ENCODE measurements at regions not wholly inside any gene's neighbourhood (a gene's known extent, or its start where the extent isn't known, plus 50 kb on each side); places are given as distances from the start of the nearest gene placed in this dataset.
"Not testable (repeated sequence)": the region's sequence is repeated elsewhere in the genome, so short reads cannot be mapped to it uniquely, and the experiment has no call there.

DNA sequence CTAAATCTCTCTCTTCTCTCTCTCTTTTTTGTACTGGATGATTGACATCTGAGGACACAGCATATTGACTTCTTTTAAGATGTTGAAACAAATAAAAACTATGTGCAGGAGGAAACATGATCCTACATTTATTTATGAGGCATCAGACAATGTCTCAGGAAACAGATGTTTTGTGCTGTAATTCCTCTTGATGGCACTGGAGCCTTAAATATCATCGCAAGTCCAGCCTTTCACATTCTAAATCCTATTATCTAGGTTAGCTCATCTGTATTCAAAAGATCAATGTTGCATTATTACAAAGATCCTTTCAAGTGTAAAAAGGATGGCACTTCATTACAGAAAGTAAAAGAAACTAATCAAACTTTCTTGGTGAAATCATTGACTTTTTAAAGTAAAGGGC is 63.9 kb downstream of the MAT2B start:
- peak; percentile 15 for DNase-seq

DNA sequence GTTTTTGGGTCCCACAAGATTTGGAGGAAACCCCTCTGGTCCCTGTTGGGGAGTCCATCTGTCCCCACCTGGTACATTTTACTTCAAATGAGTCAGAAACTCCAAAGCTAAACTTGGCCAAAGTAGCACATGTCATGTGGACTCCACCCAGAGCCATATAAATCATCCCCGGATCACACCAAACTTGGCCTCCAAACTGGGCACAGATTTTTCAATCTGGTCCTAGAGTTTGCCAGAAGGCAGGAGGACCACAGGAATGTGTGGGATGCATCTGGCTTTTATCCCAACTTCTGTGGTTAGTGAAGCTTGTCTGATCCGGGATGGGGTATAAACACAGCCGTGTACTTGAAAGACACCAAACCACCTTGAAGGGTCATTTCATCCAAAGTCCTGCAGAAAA is 66.3 kb downstream of the MAT2B start:
- DNase-seq, result peak; percentile 67

DNA sequence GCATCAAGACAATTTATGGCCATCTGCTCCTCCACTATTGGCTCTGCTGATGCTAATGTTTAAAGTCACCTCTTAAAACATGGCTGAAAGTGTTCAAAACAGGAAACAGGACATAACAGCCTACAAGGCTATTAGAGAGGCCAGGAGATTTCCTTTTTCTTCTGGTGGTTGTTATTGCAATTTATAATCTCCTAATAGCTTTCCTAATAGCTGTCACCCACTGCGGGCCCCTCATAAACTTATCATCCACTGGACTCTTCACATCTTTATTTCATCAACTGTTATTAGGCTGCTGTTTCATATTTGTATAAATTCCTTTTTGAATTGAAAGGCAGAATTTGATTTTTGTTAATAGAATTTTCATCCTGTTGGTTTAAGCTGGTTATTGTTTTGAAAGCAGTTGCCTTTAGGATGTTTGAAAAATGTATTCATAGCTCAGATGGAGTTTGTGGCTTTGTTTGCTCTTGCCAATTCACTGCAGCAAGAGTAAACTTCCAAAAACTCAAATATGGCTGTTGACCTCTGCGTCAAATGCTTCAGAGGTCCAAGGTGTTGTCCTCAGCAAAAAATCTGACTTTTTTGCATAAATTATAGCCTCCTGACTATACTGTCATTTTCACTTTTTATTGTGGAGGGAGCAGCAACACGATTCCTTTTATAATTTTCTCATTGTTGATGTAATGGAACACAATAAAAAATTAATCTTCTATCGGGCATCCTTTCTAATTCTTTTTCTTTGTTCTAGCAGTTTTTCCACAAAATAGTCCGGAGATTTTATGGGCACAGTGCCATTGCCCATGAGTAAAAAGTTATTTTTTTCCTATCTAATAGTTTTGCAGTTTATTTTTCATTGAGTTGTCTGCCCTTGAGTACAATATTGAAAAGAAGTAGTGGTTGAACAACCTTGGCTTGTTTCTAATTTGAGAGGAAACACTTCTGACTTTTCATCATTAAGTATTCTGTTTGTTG is 69.3 kb downstream of the MAT2B start:
- no peak for DNase-seq

DNA sequence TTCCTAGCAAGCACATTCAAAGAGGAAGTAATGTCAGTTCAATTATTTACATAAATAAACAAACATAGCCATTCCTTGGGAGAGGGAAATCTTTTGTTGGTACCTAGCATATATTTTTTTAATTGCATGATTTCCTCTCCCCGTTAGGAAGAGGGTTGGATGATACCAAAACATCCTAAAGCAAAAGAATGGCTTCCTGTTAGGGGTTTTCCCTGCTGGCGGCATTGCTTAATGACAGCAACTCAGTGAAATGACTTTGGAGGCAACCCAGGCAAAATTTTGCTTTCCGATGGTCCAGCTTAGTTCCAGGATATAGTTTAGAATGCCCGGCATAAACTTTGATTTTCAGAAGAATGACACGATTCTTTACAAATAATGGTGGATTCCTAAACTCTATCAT is 73.2 kb downstream of the MAT2B start:
- DNase-seq, result no peak

DNA sequence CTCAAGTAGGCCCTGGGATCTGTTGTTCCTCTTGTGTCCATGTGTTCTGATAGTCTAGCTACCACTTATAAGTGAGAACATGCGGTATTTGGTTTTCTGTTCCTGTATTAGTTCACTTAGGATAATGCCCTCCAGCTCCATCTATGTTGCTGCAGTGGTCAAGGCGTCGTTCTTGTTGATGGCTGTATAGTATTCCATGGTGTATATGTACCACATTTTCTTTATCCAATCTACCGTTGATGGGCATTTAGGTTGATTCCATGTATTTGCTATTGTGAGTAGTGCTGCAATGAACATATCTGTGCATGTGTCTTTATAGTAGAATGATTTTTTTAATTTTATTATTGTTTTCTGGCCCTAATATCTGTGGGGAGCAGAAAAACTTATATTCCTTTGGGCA is 74.3 kb downstream of the MAT2B start:
- DNase-seq, result no peak

DNA sequence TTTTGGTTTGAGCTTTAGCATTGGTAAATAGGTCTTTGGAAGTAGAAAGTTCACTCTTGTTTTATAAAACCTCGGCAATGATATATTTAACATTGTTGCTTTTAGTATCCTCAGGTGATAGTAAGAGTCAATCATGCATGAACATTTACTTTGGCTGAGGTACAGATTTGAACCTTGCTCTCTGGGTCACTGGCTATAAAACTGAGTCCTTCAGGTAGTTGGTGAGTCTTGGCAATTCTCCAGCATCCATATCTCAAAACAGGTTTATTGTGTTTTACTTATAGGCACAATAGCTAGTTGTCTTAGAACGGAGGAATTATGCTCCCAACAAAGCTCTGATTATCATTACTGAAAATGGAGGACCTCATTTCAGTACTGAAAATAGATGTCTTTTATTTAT is 75.1 kb downstream of the MAT2B start:
- DNase-seq, result no peak

DNA sequence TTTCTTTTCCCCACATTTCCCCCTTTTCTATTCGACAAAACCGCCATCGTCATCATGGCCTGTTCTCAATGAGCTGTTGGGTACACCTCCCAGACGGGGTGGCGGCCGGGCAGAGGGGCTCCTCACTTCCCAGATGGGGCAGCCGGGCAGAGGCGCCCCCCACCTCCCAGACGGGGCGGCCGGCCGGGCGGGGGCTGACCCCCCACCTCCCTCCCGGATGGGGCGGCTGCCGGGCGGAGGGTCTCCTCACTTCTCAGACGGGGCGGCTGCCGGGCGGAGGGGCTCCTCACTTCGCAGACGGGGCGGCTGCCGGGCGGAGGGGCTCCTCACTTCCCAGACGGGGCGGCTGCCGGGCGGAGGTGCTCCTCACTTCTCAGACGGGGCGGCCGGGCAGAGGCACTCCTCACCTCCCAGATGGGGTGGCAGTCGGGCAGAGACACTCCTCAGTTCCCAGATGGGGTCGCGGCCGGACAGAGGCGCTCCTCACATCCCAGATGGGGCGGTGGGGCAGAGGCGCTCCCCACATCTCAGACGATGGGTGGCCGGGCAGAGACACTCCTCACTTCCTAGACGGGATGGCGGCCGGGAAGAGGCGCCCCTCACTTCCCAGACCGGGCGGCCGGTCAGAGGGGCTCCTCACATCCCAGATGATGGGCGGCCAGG is 78.2 kb downstream of the MAT2B start:
- not testable (repeated sequence) for DNase-seq

DNA sequence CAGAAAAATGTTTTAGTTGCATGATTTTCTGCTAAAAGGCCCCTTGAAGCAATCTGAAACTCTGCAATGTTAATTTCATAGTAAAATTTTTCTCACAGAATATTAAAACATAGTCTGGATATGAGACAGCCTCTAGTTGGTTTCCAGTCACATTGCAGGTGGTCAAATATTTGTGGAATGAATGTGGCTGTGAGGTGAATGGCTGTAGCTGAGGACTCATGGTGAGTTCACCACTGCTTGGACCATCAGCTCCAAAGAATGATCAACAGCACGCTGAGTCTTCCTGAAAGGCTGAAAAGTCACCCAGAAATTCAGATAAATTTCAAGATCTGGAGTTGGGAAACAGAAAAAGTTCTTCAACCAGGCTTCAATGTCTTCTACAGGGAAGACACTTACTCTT is 79.8 kb downstream of the MAT2B start:
- no peak for DNase-seq

DNA sequence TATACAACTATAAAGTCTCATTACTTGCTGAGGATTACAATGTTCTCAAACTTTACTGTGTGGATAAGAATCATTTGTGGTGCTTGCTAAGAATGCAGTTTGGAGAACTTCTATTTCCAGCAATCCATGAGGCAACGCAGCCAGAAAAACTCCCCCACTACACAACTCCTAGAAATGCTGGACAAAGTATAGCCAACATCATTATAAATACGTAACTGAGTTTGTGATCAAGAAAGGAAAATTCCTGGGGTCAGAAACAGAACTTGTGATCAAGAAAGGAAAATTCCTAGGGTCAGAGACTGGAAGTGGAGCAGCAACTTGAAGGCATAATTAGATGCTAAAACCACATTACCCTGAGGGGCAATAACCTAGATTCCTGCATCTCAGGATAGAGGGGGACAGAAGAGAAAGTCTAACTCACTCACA is 81.1 kb downstream of the MAT2B start:
- DNase-seq, result no peak

DNA sequence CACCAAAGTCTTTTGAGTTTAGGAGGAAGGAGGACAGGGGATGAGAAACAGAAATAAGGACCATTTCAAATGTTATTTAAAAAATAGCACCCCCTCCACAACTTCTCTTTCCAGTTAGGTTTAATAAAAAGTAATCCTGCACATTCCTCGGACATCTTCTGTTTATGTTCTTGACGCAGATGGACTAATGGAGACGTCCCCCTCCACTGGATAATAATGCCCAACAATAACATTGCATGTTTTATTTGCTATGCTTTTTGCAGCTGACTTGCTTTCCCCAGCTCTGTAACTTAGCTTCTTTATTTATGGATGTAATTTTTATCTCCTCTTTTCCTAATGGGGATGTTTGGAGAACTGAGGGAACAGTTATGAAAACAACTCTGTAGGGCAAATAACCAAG is 89.5 kb downstream of the MAT2B start:
- DNase-seq, result no peak

DNA sequence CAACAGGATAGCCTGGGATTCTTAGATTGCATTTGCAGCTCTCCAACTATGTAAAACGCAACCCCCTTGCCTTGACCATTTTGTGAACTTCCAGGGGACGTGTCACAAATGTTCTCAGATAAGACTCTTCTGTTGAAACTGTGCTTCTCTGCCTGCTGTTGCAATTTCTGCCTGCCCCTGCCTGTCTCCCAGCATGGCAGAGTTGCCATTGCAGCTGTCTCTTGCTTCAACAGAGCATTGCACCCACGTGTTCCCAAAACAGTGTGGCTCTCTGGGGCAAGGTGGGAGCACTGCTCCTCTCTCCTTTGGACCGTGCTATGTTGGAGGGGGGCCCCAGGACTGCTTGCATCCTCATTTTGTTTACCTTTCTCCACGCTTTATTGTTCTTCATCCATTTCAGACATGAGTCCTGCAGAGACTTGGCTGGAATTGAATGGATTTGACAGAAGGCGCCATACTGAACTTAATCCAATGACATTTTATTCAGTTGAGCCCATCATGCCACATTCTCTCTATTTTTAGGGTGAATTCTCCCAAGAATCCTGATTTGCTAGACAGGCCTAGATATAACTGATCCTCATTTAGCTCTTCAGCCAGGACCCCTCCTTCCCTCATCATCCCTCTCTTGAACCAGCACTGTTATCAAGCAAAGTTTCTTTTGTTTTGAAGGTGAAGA is 90.7 kb downstream of the MAT2B start:
- DNase-seq, result no peak

DNA sequence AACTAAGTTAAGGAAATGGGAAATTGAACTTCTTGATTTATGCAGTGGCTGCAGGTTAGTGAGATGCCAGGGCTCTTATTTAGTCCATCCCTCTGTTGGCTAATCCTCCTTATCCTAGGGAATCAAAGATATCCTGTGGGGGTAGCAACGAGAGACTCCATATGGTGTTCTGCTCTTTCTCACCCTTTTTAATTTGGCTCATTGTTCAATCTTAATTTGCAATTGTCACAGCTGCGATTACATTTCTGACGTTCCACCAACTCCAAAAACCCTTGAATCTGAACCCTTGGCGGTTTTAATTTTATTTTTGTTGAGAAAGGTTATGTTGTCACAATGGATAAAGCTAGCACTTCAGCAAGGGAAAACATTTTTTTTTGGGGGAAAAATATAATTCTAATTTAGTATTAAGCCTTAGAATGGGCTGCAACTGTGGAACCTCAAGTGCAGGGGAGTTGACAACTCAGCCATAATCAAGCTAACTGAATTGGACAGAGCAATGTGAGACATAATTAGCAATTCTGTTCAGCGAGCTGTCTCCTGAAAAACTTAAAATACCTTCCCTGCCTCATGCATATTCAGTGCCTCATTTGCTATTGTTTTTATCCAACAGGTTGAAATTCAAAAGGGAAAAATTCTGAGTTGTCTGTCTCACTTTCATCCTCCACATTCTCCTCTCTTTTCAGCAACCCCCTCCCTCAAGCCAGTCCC is 91.3 kb downstream of the MAT2B start:
- no peak for DNase-seq

DNA sequence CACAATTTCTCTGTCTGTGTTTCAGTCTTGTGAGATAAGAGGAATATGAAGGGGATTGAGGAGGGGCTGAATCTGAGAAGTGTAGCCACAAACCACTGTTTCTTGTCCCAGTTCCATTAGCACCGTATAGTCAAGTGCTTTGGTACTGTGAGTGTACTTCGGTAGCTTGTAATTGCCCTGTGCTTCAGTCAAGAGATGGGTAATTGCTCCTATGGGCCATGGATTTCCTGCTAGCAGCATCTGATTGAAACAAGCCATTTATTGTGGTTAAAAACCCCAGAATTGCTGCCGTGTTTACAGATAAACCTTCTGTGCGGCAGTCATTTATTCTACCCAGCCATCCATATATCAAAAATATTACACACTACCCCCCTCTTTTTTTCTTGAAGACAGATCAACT is 98.6 kb downstream of the MAT2B start:
- no peak for DNase-seq

DNA sequence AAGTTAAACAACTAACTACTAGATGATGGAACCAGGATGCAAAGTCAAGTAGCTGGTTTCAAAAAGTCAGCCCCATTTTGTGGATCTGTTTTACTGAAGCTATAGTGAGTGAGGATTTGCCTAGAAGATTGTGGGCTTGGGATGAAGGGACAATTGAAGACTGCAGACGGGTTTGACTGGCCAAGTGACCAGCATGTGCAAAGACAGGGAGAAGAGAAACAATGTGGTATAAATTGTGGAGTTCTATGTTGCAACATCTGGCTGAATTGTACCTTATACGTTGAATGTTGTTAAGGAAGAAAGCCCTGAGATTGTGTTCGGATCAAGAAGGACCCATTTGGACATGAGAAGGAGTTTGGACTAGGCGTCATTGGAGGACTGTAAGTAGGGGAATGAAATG is 101.8 kb downstream of the MAT2B start:
- DNase-seq, result no peak

DNA sequence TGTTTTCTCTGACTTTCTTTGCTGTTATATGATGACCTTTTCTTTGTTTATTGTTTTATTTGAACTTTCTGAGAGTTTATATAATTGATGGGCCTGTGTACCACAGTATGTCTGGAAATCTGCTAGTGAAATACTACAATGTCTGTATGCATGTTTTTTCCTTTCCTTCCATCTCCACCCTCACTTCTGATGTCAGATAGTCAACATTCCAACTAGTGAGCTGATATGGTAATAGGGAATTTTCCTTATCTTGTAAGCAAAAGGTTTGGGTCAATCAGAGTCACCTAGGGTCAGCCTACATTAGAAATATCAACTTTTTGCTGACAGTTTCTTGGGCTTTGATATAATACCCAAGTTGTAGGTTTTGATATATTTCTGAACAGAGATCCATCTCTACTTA is 103.2 kb downstream of the MAT2B start:
- no peak for DNase-seq

DNA sequence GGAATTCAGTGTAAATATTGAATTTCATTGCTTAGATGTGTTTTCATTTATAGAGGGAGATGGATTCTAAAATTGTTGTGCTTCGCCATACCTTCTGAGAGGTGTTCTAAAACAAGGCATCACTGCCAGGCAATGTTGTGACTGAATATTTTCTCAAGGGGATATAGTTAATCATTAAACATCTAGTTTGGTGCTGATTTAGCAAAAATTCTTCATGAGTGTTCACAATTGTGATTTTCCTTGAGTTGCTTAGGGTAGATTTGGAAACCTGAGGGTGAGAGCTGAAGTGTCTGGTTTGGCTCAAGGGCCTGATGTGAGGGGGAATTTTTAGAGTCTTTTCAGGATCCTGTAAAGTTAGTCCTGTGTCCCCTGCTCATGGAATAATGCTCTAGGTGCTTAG is 104.5 kb downstream of the MAT2B start:
- no peak for DNase-seq

DNA sequence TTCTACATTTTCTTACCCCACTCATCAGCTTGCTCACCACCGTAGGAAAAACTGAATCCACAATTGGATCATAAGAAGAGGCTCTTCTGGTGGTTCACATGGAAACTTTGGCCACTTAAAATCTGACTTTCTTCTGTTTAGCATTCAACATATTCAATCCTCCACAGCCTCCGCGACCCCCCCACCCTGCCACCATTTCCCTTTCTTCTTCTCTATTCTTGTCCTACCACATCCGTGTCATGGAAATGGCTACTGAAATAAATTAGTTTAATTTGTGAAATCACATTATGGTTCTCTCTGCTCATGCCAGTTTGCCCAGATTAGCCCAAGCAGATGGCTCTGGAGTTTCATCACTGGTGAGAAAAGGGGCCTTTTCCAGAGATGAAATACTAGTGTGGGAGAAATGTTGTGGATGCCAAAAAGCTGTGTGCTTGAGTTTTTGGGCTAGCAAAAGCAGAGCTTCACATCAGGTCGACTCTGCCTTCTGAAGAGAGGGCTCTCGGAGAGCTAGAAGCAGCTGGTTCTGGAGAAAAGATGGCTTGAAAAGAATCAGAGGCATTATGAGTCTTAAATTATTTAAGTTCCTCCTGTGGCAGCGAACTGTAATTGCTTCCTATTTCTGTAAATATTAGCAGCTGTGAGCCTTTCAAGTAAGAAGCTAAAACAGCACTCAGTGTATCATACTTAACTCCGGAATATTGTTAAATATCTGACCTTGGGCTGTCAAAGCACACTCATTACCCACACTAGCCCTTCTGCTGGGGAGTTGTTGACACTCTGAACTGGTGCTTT is 107.1 kb downstream of the MAT2B start:
- no peak for DNase-seq

DNA sequence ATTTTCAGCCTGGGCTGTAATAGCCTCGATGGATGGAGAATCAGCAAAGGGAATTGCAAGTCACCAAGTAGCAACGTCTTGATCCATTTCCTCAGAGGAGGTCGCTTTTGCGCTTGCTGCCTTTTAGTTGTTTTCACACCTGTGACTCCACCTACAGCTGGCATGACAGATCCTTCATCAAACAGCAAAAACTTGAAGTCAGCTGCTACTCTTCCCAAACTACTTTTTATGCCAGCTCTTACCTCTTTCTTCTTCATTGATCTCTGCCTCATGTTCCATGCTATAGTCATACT is 107.7 kb downstream of the MAT2B start:
- no peak for DNase-seq

DNA sequence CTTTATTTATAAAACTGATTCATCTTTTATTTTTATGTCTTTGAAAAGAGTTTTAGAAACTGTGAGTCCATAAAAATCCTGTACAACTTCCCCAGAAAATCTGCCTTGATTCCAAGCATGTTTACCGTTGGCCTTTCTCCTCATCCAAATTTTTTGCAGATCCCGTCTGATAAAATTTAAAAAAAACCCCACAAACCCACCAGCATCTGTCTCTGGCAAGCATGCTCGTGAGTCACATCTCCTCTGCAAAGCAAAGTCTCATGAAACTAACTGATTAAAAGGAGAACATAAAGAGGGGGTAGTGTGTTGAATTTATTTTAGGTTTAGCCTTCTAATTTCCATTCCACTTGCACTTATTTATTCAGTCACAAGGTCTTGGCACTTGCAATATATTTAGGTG is 109.4 kb downstream of the MAT2B start:
- no peak for DNase-seq

DNA sequence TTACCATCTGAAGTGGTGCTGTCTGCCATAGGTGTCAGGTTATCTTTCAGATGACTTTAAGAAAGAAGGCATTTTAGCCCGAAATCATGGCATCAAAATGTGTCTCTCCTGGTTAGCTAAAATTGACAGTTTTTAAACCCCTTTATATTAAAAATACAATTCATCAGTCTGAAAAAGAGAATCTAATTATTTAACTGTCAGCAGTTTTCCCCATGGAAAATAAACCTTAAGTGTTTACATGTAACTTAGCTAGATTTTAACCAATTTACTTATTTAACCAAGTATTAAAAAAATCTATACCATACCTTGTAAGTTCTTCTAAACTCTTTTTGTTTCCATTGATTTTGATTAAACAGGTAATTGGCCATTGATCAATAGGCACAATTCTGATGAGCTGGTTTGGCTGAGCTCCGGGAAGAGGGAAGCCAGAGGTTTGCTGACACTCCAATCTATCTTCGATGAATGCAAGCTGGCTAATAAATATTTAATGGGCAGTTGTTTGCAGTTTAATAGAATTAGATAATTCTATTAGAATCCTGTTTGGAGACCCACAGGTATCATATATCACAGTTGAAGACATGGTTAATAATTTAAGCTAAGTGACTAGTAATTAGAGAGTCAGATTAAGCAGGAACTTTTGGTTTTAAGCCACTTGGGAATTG is 114.0 kb downstream of the MAT2B start:
- no peak for DNase-seq

DNA sequence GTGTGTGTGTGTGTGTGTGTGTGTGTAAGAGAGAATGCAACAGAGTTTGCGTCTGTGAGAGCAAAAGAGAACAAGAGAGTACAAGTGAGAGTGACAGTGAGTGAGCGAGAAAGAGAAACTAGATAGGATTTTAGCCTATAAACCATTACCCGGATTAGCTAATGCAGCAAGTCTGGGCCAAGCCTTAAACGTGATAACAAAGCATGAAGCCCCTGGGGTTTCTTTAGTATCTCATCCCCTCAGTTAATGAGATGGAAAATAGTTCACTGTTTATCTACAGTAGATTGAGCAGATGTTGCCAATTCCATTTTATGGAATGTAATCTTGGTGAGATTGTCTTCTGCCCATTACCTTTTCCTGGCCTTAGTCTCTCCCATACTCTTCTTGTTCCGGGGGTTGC is 114.5 kb downstream of the MAT2B start:
- DNase-seq, result peak; percentile 36
